Sigmoid colon (tissue), 6 donors: ENCODE measurements at regions not wholly inside any gene's neighbourhood (a gene's known extent, or its start where the extent isn't known, plus 50 kb on each side); places are given as distances from the start of the nearest gene placed in this dataset.

Source experiments
- DNase-seq: peaks from one replicate; pipeline ENCODE4 v3.0.0-alpha.2; 2019
- H3K27ac ChIP-seq, 4 donors: fragments of 200-600 bp; sonication (generic); one replicate each; pipeline ENCODE4 v1.5.1; 2016 to 2019; ENCODE audit warnings: mild to moderate bottlenecking in 1 of 4
- H3K27me3 ChIP-seq, 3 donors: fragments of 200-600 bp; sonication (generic); one replicate each; pipeline ENCODE4 v1.5.1; 2019; ENCODE audit warnings: mild to moderate bottlenecking in 1 of 3
- H3K36me3 ChIP-seq, 4 donors: fragments of 200-600 bp; sonication (generic); one replicate each; pipeline ENCODE4 v1.5.1; 2016 to 2019
- H3K4me1 ChIP-seq, 4 donors: fragments of 200-600 bp; sonication (generic); one replicate each; pipeline ENCODE4 v1.5.1; 2017 to 2019
- H3K4me3 ChIP-seq, 4 donors: fragments of 200-600 bp; sonication (generic); one replicate each; pipeline ENCODE4 v1.5.1; 2017 to 2019; ENCODE audit warnings: mild to moderate bottlenecking in 2 of 4, moderate library complexity in 1 of 4
- H3K9me3 ChIP-seq, 4 donors: fragments of 200-600 bp in 3 of 4; sonication (generic) in 3 of 4; one replicate each; pipeline versions ENCODE4 v1.5.1 to v1.6.1; 2013 to 2019
- CTCF ChIP-seq, 4 experiments: fragments of 450-650 bp in 3 of 4; fragments of 200-600 bp in 1 of 4; IDR thresholded peaks; one replicate each; pipeline ENCODE4 v1.5.1; 2016 to 2019; ENCODE audit warnings: antibody characterized with exemption in 4 of 4, mild to moderate bottlenecking in 3 of 4, moderate library complexity in 2 of 4
- EP300 ChIP-seq, 4 donors: sonication (generic); formaldehyde crosslinking; IDR thresholded peaks; one replicate each; pipeline ENCODE4 v1.6.1; 2017; ENCODE audit warnings: antibody characterized with exemption in 4 of 4
- POLR2A ChIP-seq, 2 donors: fragments of 450-650 bp; IDR thresholded peaks; one replicate each; pipeline ENCODE4 v1.6.1; 2016; ENCODE audit warnings: antibody characterized with exemption in 2 of 2, mild to moderate bottlenecking in 2 of 2, moderate library complexity in 2 of 2
- POLR2AphosphoS5 ChIP-seq, 4 donors: sonication (generic); formaldehyde crosslinking; IDR thresholded peaks; one replicate each; pipeline ENCODE4 v1.6.1; 2017; ENCODE audit warnings: antibody characterized with exemption in 4 of 4
- WGBS, 2 donors: extraction: QIAGEN DNeasy Blood & Tissue Kit; methylation state at CpG; one replicate each; pipeline ENCODE4 v1.1.7; 2013; 5-methylcytosine and 5-hydroxymethylcytosine counted together
- intact Hi-C: fragments of 100-400 bp; cut with DNase I; formaldehyde crosslinking; loops from one replicate; pipeline ENCODE4 v1.15.1; 2023
- donor health status: healthy with polysubstance abuse.
- donor health status: healthy.

DNA sequence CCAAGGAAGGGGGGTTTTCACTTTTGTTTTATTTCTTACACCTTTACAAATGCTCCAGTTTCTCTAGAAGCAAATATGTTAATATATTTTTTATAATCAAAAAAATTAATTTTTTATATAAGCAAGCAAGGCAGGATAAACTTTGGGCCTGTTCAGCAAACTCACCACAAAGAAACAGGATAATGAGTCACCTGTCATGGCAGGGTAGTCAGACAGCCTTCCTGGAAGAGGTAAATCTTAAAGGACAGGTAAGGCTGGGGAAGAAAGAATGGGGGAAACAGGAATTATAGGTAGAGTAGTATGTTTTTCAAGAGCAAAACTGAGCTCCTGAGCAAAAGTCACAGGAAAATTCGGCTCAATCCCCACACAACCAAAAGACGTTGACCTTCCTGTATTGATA lies 186.3 kb upstream of the SOX9 start:
- Histone ChIP-seq H3K4me1 (no peaks in the 10 kb centered on the region), H3K9me3 (no peaks in the 10 kb centered on the region), H3K4me3 (no peak overlapping the region), H3K27ac (no peak overlapping the region), H3K27me3 (no peaks in the 10 kb centered on the region), H3K36me3 (no peaks in the 10 kb centered on the region)
- intact Hi-C loops: no loop called here
- 89 to 92% methylated on average over 2 of the region's 2 CpGs for WGBS, 2 donors
- DNase-seq: no peak
- TF ChIP-seq POLR2AphosphoS5 (IDR thresholded peaks at IDR 0.05): no peak

DNA sequence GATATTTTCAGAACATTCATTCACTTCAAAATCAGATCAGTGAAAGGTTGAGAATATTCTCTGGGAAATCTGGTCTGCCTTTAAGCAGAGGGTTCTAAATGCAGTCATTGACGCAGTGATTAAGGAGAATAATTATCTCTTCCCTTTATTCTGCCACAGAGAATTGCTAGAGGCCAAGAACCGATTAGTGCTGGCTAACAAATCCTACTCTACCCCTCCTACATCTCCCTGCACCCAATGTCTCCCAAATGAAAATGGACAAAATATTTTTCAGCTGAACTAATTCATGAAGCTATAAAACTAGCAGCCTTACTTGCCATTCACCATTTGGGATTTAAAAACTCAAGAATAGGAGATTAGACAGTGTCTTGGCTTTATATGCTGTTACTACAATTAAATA lies 185.5 kb upstream of the SOX9 start:
- H3K4me1 ChIP-seq: no peaks in the 10 kb centered on the region
- H3K27ac ChIP-seq: no peak overlapping the region
- no peak for DNase-seq
- whole genome bisulfite sequencing, 2 donors: 79 to 90% methylated on average over 2 of the region's 2 CpGs
- TF ChIP-seq POLR2A (IDR thresholded peaks at IDR 0.05): no peak
- TF ChIP-seq CTCF (IDR thresholded peaks at IDR 0.05): no peak
- TF ChIP-seq EP300 (IDR thresholded peaks at IDR 0.05): no peak
- TF ChIP-seq POLR2AphosphoS5 (IDR thresholded peaks at IDR 0.05): no peak
- no peaks in the 10 kb centered on the region for H3K36me3 ChIP-seq
- H3K4me3 ChIP-seq: no peak overlapping the region
- no peaks in the 10 kb centered on the region for H3K9me3 ChIP-seq
- no peaks in the 10 kb centered on the region for H3K27me3 ChIP-seq
- intact Hi-C loops: no loop called here

DNA sequence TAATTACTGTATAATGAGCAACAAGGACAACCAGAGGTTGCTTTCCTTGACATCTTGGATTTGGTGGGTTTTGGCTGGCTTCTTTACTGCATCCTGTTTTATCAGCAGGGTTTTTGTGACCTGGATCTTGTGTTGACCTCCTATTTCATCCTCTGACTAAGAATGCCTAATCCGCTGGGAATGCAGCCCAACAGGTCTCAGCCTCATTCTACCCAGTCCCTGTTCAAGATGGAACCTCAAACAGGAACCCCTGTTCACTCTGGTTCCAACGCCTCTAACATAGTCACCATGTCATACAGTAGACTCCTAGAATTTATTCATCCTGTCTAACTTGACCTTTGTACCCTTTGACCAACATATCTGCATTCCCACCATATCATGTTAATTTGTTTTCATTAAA lies 183.8 kb upstream of the SOX9 start:
- intact Hi-C loops: no loop called here
- 92 to 95% methylated on average over 2 of the region's 2 CpGs for WGBS, 2 donors
- TF ChIP-seq CTCF (IDR thresholded peaks at IDR 0.05) (no peak), POLR2AphosphoS5 (IDR thresholded peaks at IDR 0.05) (no peak), EP300 (IDR thresholded peaks at IDR 0.05) (no peak), POLR2A (IDR thresholded peaks at IDR 0.05) (no peak)
- H3K4me1 ChIP-seq: no peaks in the 10 kb centered on the region
- no peaks in the 10 kb centered on the region for H3K9me3 ChIP-seq
- H3K27ac ChIP-seq: no peak overlapping the region
- H3K36me3 ChIP-seq: no peaks in the 10 kb centered on the region
- no peaks in the 10 kb centered on the region for H3K27me3 ChIP-seq
- no peak overlapping the region for H3K4me3 ChIP-seq
- no peak for DNase-seq

- no peak for TF ChIP-seq CTCF (IDR thresholded peaks at IDR 0.05)
- TF ChIP-seq POLR2AphosphoS5 (IDR thresholded peaks at IDR 0.05): no peak
- TF ChIP-seq EP300 (IDR thresholded peaks at IDR 0.05): no peak
- TF ChIP-seq POLR2A (IDR thresholded peaks at IDR 0.05): no peak
- Histone ChIP-seq H3K4me1 (no peaks in the 10 kb centered on the region), H3K36me3 (no peaks in the 10 kb centered on the region), H3K4me3 (no peak overlapping the region), H3K9me3 (no peaks in the 10 kb centered on the region), H3K27ac (no peak overlapping the region), H3K27me3 (no peaks in the 10 kb centered on the region)
- DNase-seq: no peak
- WGBS, 2 donors: 67 to 85% methylated on average over 2 of the region's 2 CpGs
- intact Hi-C loops: no loop called here
Observed at GRCh38 chr17:71937914-71938313, 182.9 kb upstream of the SOX9 start.

- Histone ChIP-seq H3K4me1 (no peaks in the 10 kb centered on the region), H3K9me3 (no peaks in the 10 kb centered on the region), H3K36me3 (no peaks in the 10 kb centered on the region), H3K27ac (no peak overlapping the region), H3K4me3 (no peak overlapping the region), H3K27me3 (no peaks in the 10 kb centered on the region)
- intact Hi-C loops: no loop called here
- no peak for DNase-seq
- 85 to 86% methylated on average over 9 of the region's 9 CpGs for WGBS, 2 donors
- TF ChIP-seq EP300 (IDR thresholded peaks at IDR 0.05): no peak
- no peak for TF ChIP-seq POLR2A (IDR thresholded peaks at IDR 0.05)
- no peak for TF ChIP-seq POLR2AphosphoS5 (IDR thresholded peaks at IDR 0.05)
- TF ChIP-seq CTCF (IDR thresholded peaks at IDR 0.05): no peak
Observed at GRCh38 chr17:71938340-71939010, 182.3 kb upstream of the SOX9 start.
